K562 (cell line): ENCODE measurements at regions not wholly inside any gene's neighbourhood (a gene's known extent, or its start where the extent isn't known, plus 50 kb on each side); places are given as distances from the start of the nearest gene placed in this dataset.

Experiments
- ATAC-seq: fragments of 200-7000 bp; cut with Tn5 transposase; 3 replicates; pipeline ENCODE4 v1.9.1; 2020; ENCODE audit warnings: moderate library complexity
- BruUV-seq: library from RNA; stranded (reverse); fragments of 400-500 nt; replicated peaks from 2 replicates; lab custom pipeline; 2021; lab: Mats Ljungman, UMichigan
- CTCF ChIA-PET: fragments of 300-600 bp; formaldehyde crosslinking; extraction: SDS; loops from one replicate; lab custom pipeline; 2021; ENCODE audit warnings: low intra/inter-chr PET ratio; lab: Yijun Ruan, JAX
- POLR2A ChIA-PET: fragments of 300-600, 350-650 bp; sonication (Branson Sonifier 250); formaldehyde crosslinking; extraction: SDS; loops from one replicate; lab custom pipeline; 2021; ENCODE audit warnings: antibody characterized with exemption, inconsistent platforms; lab: Yijun Ruan, JAX
- DNase-seq, 4 experiments: peaks; one replicate each; pipeline versions ENCODE4 v3.0.0 to v3.0.0-alpha.2; 2011 to 2018; ENCODE audit warnings: low spot score in 3 of 4, mixed read lengths in 3 of 4; ENCODE audit errors: extremely low read depth in 1 of 4
- FAIRE-seq: peaks from 2 replicates; lab custom pipeline; 2011; peaks lifted over from hg19 to GRCh38; lab: Jason Lieb, UNC
- H2AFZ ChIP-seq: 2 replicates; pipeline ENCODE4 v1.6.0; 2011; ENCODE audit warnings: low read depth, low read length, control low read depth, inconsistent platforms
- H3K27ac ChIP-seq: fragments of 200-600 bp; 3 replicates; pipeline ENCODE4 v1.8.0; 2011; ENCODE audit warnings: low read depth, mild to moderate bottlenecking, control low read depth, inconsistent platforms, low read length, moderate library complexity, mixed read lengths; ENCODE audit errors: extremely low read depth
- H3K27me3 ChIP-seq, 2 experiments: fragments of 300-600 bp in 1 of 2; 2 replicates in 1 of 2; 3 replicates in 1 of 2; pipeline versions ENCODE4 v1.6.0 to v1.8.0; 2011; ENCODE audit warnings: inconsistent platforms in 2 of 2, low read length in 2 of 2, mild to moderate bottlenecking in 1 of 2, mixed read lengths in 1 of 2, moderate library complexity in 1 of 2; ENCODE audit not compliant: control insufficient read depth in 2 of 2, insufficient read depth in 2 of 2
- H3K36me3 ChIP-seq: fragments of 300-600 bp; 3 replicates; pipeline ENCODE4 v1.8.0; 2011; ENCODE audit warnings: mild to moderate bottlenecking, low read length, inconsistent platforms; ENCODE audit not compliant: control insufficient read depth, insufficient read depth
- H3K4me1 ChIP-seq, 2 experiments: fragments of 200-600 bp in 1 of 2; replicated peaks in 1 of 2; 2 replicates in 1 of 2; 3 replicates in 1 of 2; pipeline versions ENCODE4 v1.5.1 to v1.8.0; 2011; ENCODE audit warnings: inconsistent platforms in 2 of 2, low read length in 2 of 2, mild to moderate bottlenecking in 1 of 2, mixed read lengths in 1 of 2, moderate library complexity in 1 of 2; ENCODE audit not compliant: control insufficient read depth in 2 of 2, insufficient read depth in 2 of 2
- H3K4me2 ChIP-seq: 2 replicates; pipeline ENCODE4 v1.6.1; 2011; ENCODE audit warnings: low read length, control low read depth, inconsistent platforms, mixed read lengths; ENCODE audit not compliant: insufficient read depth
- H3K4me3 ChIP-seq: fragments of 200-600 bp; sonication (generic), shearing (Covaris generic); 2 replicates; pipeline ENCODE4 v1.5.1; 2016; ENCODE audit warnings: control low read depth, inconsistent platforms
- H3K79me2 ChIP-seq: fragments of 200-600 bp; 3 replicates; pipeline ENCODE4 v1.8.0; 2011; ENCODE audit warnings: low read length, inconsistent platforms; ENCODE audit not compliant: control insufficient read depth, insufficient read depth
- H3K9ac ChIP-seq, 2 experiments: 2 replicates each; pipeline versions ENCODE4 v1.6.0 to v1.6.1; 2011; ENCODE audit warnings: low read depth in 2 of 2, low read length in 2 of 2, control low read depth in 1 of 2, inconsistent platforms in 1 of 2, mild to moderate bottlenecking in 1 of 2, mixed read lengths in 1 of 2; ENCODE audit not compliant: insufficient read depth in 1 of 2
- H3K9me1 ChIP-seq: one replicate; pipeline ENCODE4 v1.6.0; 2011; ENCODE audit warnings: inconsistent platforms, mild to moderate bottlenecking, low read length, moderate library complexity; ENCODE audit not compliant: control insufficient read depth, insufficient read depth
- H3K9me3 ChIP-seq: replicated peaks from 2 replicates; pipeline ENCODE4 v1.5.1; 2011; ENCODE audit warnings: low read depth, low read length, inconsistent platforms; ENCODE audit not compliant: control insufficient read depth, insufficient read depth
- H4K20me1 ChIP-seq: replicated peaks from 2 replicates; pipeline ENCODE4 v1.6.1; 2011; ENCODE audit warnings: low read length, inconsistent platforms, mixed read lengths; ENCODE audit not compliant: control insufficient read depth, insufficient read depth
- ESRRA ChIP-seq: fragments of 450-650 bp; IDR thresholded peaks from 2 replicates; pipeline ENCODE4 v1.6.1; 2014; ENCODE audit warnings: low read depth, mild to moderate bottlenecking, moderate library complexity, borderline replicate concordance
- L3MBTL2 ChIP-seq: fragments of 450-650 bp; IDR thresholded peaks from 2 replicates; pipeline ENCODE4 v1.6.1; 2016; ENCODE audit warnings: mild to moderate bottlenecking, moderate library complexity
- NFE2 ChIP-seq: IDR thresholded peaks from 2 replicates; pipeline ENCODE4 v1.6.1; 2014; ENCODE audit warnings: antibody characterized with exemption, low read depth
- PTBP1 ChIP-seq: fragments of 200-400 bp; formaldehyde crosslinking; IDR thresholded peaks from 2 replicates; pipeline ENCODE4 v1.6.1; 2017; ENCODE audit warnings: low read depth, low read length
- RAD21 ChIP-seq, 2 experiments: fragments of 250-450 bp in 1 of 2; fragments of 450-650 bp in 1 of 2; sonication (Bioruptor Pico) in 1 of 2; formaldehyde crosslinking in 1 of 2; IDR thresholded peaks in 1 of 2; conservative IDR thresholded peaks in 1 of 2; 2 replicates each; pipeline versions ENCODE4 v1.4.0 to v1.8.0; 2020 to 2022; ENCODE audit warnings: mild to moderate bottlenecking in 2 of 2, moderate library complexity in 1 of 2
- WGBS: fragments of 100-300 bp; shearing (Covaris generic); methylation state at CpG from one replicate; pipeline ENCODE4 v1.1.6; 2016; ENCODE audit warnings: low coverage, mixed read lengths; ENCODE audit not compliant: insufficient coverage; ENCODE audit errors: missing lambda C conversion rate; 5-methylcytosine and 5-hydroxymethylcytosine counted together
- in situ Hi-C: fragments of 300-500 bp; cut with MboI; formaldehyde crosslinking; loops from 4 replicates; pipeline ENCODE4 v1.15.0; 2018; ENCODE audit warnings: inconsistent platforms, mixed read lengths
- intact Hi-C: fragments of 100-400 bp; cut with micrococcal nuclease; formaldehyde crosslinking; loops from 2 replicates; pipeline ENCODE4 v1.14.2; 2022

DNA sequence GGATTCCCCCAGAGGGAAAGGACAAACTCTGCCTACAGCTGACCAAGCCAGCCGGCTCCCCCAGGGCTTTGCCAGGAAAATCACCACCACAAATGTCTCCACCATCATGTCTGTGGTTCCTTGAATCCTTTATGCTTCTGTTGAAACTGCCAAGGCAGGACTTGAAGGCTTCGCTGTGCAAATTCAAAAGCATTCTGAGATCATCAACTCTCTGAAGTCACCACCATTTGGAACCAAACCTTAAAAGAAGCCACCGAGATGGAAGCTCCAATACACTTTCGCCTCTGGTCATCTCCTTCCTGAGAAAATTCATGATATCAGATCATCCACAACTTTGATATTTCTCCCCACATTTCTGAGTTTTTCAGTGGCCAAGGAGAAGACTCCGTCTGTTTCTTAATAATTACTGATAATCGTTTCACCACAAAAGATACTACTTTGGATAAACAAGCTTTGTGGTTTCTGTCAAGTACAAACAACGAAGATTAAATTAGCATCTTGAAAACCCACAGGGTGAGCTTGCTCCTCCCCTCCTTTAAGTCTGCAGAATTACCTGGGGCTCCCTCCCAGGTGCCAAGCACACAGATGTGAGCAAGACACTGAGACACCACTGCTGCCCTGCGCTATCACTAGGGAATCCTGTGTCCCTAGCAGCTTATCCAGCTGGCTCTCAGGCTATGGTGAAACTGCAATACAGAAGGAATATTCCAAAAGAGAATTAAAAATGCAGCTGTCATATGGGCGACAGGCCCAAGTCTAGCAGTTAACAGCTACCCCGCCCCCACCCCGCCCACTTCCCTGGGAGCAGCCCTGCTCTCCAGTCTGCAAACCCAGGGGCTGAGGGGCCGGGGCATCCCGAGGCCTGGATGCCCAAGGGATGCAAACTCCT is 125.0 kb upstream of the TBL1X start:
- ATAC-seq (no peak), FAIRE-seq (no peak), DNase-seq (no peak)
- ChIA-PET CTCF (no interaction called here), POLR2A (interaction anchor here (0.7 kb wide), 1 partner anchor 127 kb away, joined by 5 read pairs; no protein-coding TSS in a partner anchor)
- Histone ChIP-seq H3K79me2 (no peaks in the 10 kb centered on the region), H3K9me3 (no peaks in the 10 kb centered on the region), H3K4me1 (peaks cover 11 to 26% of the 10 kb centered on the region in 2 experiments), H3K9me1 (no peaks in the 10 kb centered on the region), H2AFZ (0 out of 2 replicates have a peak overlapping the region, but pooled peaks have one; percentile 89), H3K27ac (no peak overlapping the region), H3K9ac (no peak overlapping the region), H4K20me1 (no peaks in the 10 kb centered on the region), H3K4me2 (no peak overlapping the region), H3K36me3 (no peaks in the 10 kb centered on the region), H3K4me3 (no peak overlapping the region), H3K27me3 (no peaks in the 10 kb centered on the region)
- WGBS, result 48% methylated on average over 7 of the region's 13 CpGs
- no peak for TF ChIP-seq NFE2
- TF ChIP-seq ESRRA, result peak; percentile 36; the same call in 1 of the 2 replicates
- TF ChIP-seq RAD21 (CRISPR knock-in tag; conservative IDR thresholded peaks at IDR 0.05 in 1 of 2, IDR thresholded peaks at IDR 0.05 in 1 of 2), result no peak
- TF ChIP-seq PTBP1, result no peak
- TF ChIP-seq L3MBTL2, result no peak
- in situ Hi-C loops (no loop called here), intact Hi-C loops (no loop called here)
- no TSS peak for BruUV-seq
